ENCODE measurements at regions not wholly inside any gene's neighbourhood (a gene's known extent, or its start where the extent isn't known, plus 50 kb on each side); places are given as distances from the start of the nearest gene placed in this dataset.

GRCh38 chr1:60762176-60762575, 320.2 kb upstream of the NFIA start:
- Mint-ChIP-seq H3K4me1 (no peaks in the 10 kb centered on the region), H3K4me3 (no peak overlapping the region), H3K9me3 (peaks cover 0 to 4% (median 0%) of the 10 kb centered on the region in 11 donors), H3K36me3 (peaks cover 0 to 4% (median 0%) of the 10 kb centered on the region in 5 donors), H3K27me3 (peaks cover 0 to 18% (median 6%) of the 10 kb centered on the region in 5 donors), H3K27ac (no peak overlapping the region)
- Histone ChIP-seq H3K4me1 (ENCODE audit: control insufficient read depth in 2 of 2, insufficient read depth in 2 of 2, low read length in 2 of 2) (no peaks in the 10 kb centered on the region), H3K4me3 (ENCODE audit: low read length) (no peak overlapping the region), H3K27ac (ENCODE audit: low read depth, low read length) (no peak overlapping the region), H3K27me3 (ENCODE audit: control insufficient read depth in 2 of 2, insufficient read depth in 2 of 2, low read length in 2 of 2) (no peaks in the 10 kb centered on the region), H3K36me3 (ENCODE audit: control insufficient read depth in 2 of 3, insufficient read depth in 3 of 3, low read length in 3 of 3) (no peaks in the 10 kb centered on the region), H3K9me3 (ENCODE audit: control insufficient read depth in 2 of 3, low read length in 3 of 3) (no peaks in the 10 kb centered on the region)
- DNase-seq (no peak), ATAC-seq (no peak)
- ChIA-PET CTCF (no interaction called here), POLR2A (no interaction called here)
- intact Hi-C loops (cut with micrococcal nuclease), result loop anchor here in 1 of 2 donors (10.0 kb wide), 1 partner anchor 787 kb away; no protein-coding TSS in a partner anchor

- ATAC-seq, result no peak
- H3K27me3 ChIP-seq (ENCODE audit: control insufficient read depth in 2 of 2, insufficient read depth in 2 of 2, low read length in 2 of 2), result no peaks in the 10 kb centered on the region
- no peak overlapping the region for H3K4me3 Mint-ChIP-seq
- no peaks in the 10 kb centered on the region for H3K9me3 Mint-ChIP-seq
- H3K4me1 ChIP-seq (ENCODE audit: control insufficient read depth in 2 of 2, insufficient read depth in 2 of 2, low read length in 2 of 2), result no peaks in the 10 kb centered on the region
- no peaks in the 10 kb centered on the region for H3K36me3 ChIP-seq (ENCODE audit: control insufficient read depth in 2 of 3, insufficient read depth in 3 of 3, low read length in 3 of 3)
- DNase-seq, result no peak
- H3K36me3 Mint-ChIP-seq, result no peaks in the 10 kb centered on the region
- POLR2A ChIA-PET, result no interaction called here
- peaks cover 0 to 12% (median 3%) of the 10 kb centered on the region in 5 donors for H3K27me3 Mint-ChIP-seq
- no peak overlapping the region for H3K27ac Mint-ChIP-seq
- H3K4me1 Mint-ChIP-seq, result no peaks in the 10 kb centered on the region
- no peaks in the 10 kb centered on the region for H3K9me3 ChIP-seq (ENCODE audit: control insufficient read depth in 2 of 3, low read length in 3 of 3)
- H3K27ac ChIP-seq (ENCODE audit: low read depth, low read length), result no peak overlapping the region
- CTCF ChIA-PET, result no interaction called here
- intact Hi-C loops (cut with micrococcal nuclease), result no loop called here
- no peak overlapping the region for H3K4me3 ChIP-seq (ENCODE audit: low read length)
These were observed 323.1 kb upstream of the NFIA start for GRCh38 chr1:60759291-60759690.

DNA sequence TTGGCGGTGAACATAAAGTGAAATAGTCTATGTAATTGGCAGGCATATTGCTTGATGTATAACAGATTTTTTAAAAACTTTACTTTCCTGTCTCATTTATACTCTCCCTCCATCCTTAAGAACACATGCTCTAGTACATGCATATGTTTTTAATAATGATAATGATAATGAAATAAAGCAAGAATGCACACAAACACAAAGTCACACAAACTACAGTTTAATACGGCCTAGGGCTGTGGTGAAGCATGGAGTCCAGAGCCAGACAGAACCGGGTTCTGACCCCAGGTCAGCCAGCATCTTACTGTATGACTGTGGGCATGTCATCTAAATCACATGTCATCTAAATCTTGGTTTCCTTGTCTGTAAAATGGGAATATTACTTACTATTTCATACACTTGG, 324.9 kb upstream of the NFIA start:
- peaks cover 0 to 5% (median 0%) of the 10 kb centered on the region in 5 donors for H3K27me3 Mint-ChIP-seq
- CTCF ChIA-PET, result no interaction called here
- no peaks in the 10 kb centered on the region for H3K4me1 ChIP-seq (ENCODE audit: control insufficient read depth in 2 of 2, insufficient read depth in 2 of 2, low read length in 2 of 2)
- H3K27ac ChIP-seq (ENCODE audit: low read depth, low read length), result no peak overlapping the region
- ATAC-seq (no peak), DNase-seq (no peak)
- POLR2A ChIA-PET, result no interaction called here
- no peak overlapping the region for H3K4me3 ChIP-seq (ENCODE audit: low read length)
- H3K4me3 Mint-ChIP-seq, result no peak overlapping the region
- H3K27ac Mint-ChIP-seq, result no peak overlapping the region
- intact Hi-C loops (cut with micrococcal nuclease), result no loop called here
- H3K9me3 Mint-ChIP-seq, result no peaks in the 10 kb centered on the region
- no peaks in the 10 kb centered on the region for H3K36me3 Mint-ChIP-seq
- no peaks in the 10 kb centered on the region for H3K4me1 Mint-ChIP-seq
- no peaks in the 10 kb centered on the region for H3K27me3 ChIP-seq (ENCODE audit: control insufficient read depth in 2 of 2, insufficient read depth in 2 of 2, low read length in 2 of 2)
- H3K9me3 ChIP-seq (ENCODE audit: control insufficient read depth in 2 of 3, low read length in 3 of 3), result no peaks in the 10 kb centered on the region
- no peaks in the 10 kb centered on the region for H3K36me3 ChIP-seq (ENCODE audit: control insufficient read depth in 2 of 3, insufficient read depth in 3 of 3, low read length in 3 of 3)

DNA sequence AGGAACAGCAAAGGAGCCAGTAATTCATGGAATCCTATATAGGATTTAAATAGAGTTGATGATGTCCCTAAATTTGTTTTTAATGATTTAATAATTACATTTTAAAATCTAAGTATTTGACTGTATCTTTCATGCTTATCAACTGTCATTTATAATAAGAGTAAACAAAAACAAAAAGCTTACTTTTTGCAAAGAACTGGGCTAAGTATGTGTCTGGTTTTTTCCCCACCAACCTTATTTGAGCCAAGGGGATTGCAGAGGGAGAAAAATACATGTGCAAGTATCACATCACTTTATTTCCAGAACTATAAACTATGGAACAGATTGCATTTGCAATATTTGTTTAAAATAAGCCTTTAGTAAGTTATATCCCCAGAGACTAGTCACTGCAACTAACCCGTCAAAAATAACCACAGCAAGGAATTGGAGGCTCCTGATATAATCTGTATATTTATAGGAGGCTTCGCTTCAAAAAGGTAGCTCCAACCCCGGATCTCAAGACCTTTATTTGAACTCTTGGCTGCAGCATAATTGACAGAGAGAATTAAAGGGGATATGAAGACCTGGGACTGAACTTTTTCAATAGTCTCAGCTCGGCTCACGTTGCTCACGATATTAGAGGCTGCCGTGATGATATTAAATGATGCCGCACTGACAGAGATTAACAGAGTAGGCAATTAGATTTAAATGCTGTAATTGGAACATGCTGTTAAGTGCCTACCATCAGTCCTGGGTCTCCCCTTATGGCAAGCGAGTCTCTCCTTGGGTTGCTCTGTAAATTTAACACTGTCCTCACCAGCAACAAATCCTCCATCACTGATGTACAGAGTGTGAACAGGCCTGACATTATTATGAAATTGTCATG, 329.1 kb upstream of the NFIA start:
- intact Hi-C loops (cut with micrococcal nuclease), result no loop called here
- no peak overlapping the region for H3K4me3 ChIP-seq (ENCODE audit: low read length)
- Mint-ChIP-seq H3K27ac (no peak overlapping the region), H3K36me3 (no peaks in the 10 kb centered on the region), H3K4me1 (no peaks in the 10 kb centered on the region), H3K27me3 (peaks cover 0 to 10% (median 9%) of the 10 kb centered on the region in 5 donors), H3K4me3 (no peak overlapping the region), H3K9me3 (peaks cover 0 to 5% (median 0%) of the 10 kb centered on the region in 11 donors)
- ChIA-PET POLR2A (no interaction called here), CTCF (no interaction called here)
- no peaks in the 10 kb centered on the region for H3K27me3 ChIP-seq (ENCODE audit: control insufficient read depth in 2 of 2, insufficient read depth in 2 of 2, low read length in 2 of 2)
- no peaks in the 10 kb centered on the region for H3K4me1 ChIP-seq (ENCODE audit: control insufficient read depth in 2 of 2, insufficient read depth in 2 of 2, low read length in 2 of 2)
- ATAC-seq (no peak), DNase-seq (no peak)
- H3K36me3 ChIP-seq (ENCODE audit: control insufficient read depth in 2 of 3, insufficient read depth in 3 of 3, low read length in 3 of 3), result no peaks in the 10 kb centered on the region
- H3K27ac ChIP-seq (ENCODE audit: low read depth, low read length), result no peak overlapping the region
- no peaks in the 10 kb centered on the region for H3K9me3 ChIP-seq (ENCODE audit: control insufficient read depth in 2 of 3, low read length in 3 of 3)

- Histone ChIP-seq H3K9me3 (ENCODE audit: control insufficient read depth in 2 of 3, low read length in 3 of 3) (no peaks in the 10 kb centered on the region), H3K27ac (ENCODE audit: low read depth, low read length) (no peak overlapping the region), H3K27me3 (ENCODE audit: control insufficient read depth in 2 of 2, insufficient read depth in 2 of 2, low read length in 2 of 2) (no peaks in the 10 kb centered on the region), H3K4me1 (ENCODE audit: control insufficient read depth in 2 of 2, insufficient read depth in 2 of 2, low read length in 2 of 2) (no peaks in the 10 kb centered on the region), H3K36me3 (ENCODE audit: control insufficient read depth in 2 of 3, insufficient read depth in 3 of 3, low read length in 3 of 3) (no peaks in the 10 kb centered on the region), H3K4me3 (ENCODE audit: low read length) (no peak overlapping the region)
- Mint-ChIP-seq H3K36me3 (no peaks in the 10 kb centered on the region), H3K27ac (no peak overlapping the region), H3K4me1 (no peaks in the 10 kb centered on the region), H3K27me3 (peaks cover 0 to 10% (median 4%) of the 10 kb centered on the region in 5 donors), H3K9me3 (peaks cover 0 to 5% (median 0%) of the 10 kb centered on the region in 11 donors), H3K4me3 (no peak overlapping the region)
- DNase-seq, result no peak
- ChIA-PET POLR2A (interaction anchor here (0.6 kb wide), 1 partner anchor 9 kb away, joined by 5 read pairs; no protein-coding TSS in a partner anchor), CTCF (interaction anchor here (1.0 kb wide), 1 partner anchor 177 kb away, joined by 3 read pairs; no protein-coding TSS in a partner anchor)
- intact Hi-C loops (cut with micrococcal nuclease), result no loop called here
- ATAC-seq, result no peak
These were observed 331.1 kb upstream of the NFIA start for GRCh38 chr1:60751306-60751705.

GRCh38 chr1:60747353-60747752, 335.0 kb upstream of the NFIA start:
- peaks cover 0 to 10% (median 4%) of the 10 kb centered on the region in 5 donors for H3K27me3 Mint-ChIP-seq
- H3K4me1 Mint-ChIP-seq, result no peaks in the 10 kb centered on the region
- Histone ChIP-seq H3K27ac (ENCODE audit: low read depth, low read length) (no peak overlapping the region), H3K4me3 (ENCODE audit: low read length) (no peak overlapping the region), H3K36me3 (ENCODE audit: control insufficient read depth in 2 of 3, insufficient read depth in 3 of 3, low read length in 3 of 3) (no peaks in the 10 kb centered on the region), H3K4me1 (ENCODE audit: control insufficient read depth in 2 of 2, insufficient read depth in 2 of 2, low read length in 2 of 2) (no peaks in the 10 kb centered on the region), H3K27me3 (ENCODE audit: control insufficient read depth in 2 of 2, insufficient read depth in 2 of 2, low read length in 2 of 2) (no peaks in the 10 kb centered on the region), H3K9me3 (ENCODE audit: control insufficient read depth in 2 of 3, low read length in 3 of 3) (no peaks in the 10 kb centered on the region)
- POLR2A ChIA-PET, result no interaction called here
- H3K9me3 Mint-ChIP-seq, result peaks cover 0 to 6% (median 0%) of the 10 kb centered on the region in 11 donors
- ATAC-seq (no peak), DNase-seq (no peak)
- no peak overlapping the region for H3K4me3 Mint-ChIP-seq
- CTCF ChIA-PET, result no interaction called here
- H3K36me3 Mint-ChIP-seq, result no peaks in the 10 kb centered on the region
- H3K27ac Mint-ChIP-seq, result no peak overlapping the region
- intact Hi-C loops (cut with micrococcal nuclease), result no loop called here

GRCh38 chr1:60746278-60746791, 336.0 kb upstream of the NFIA start:
- Mint-ChIP-seq H3K27ac (no peak overlapping the region), H3K9me3 (peaks cover 0 to 6% (median 0%) of the 10 kb centered on the region in 11 donors), H3K4me3 (no peak overlapping the region), H3K36me3 (no peaks in the 10 kb centered on the region), H3K27me3 (peaks cover 0 to 10% (median 4%) of the 10 kb centered on the region in 5 donors), H3K4me1 (no peaks in the 10 kb centered on the region)
- CTCF ChIA-PET, result no interaction called here
- no peak overlapping the region for H3K4me3 ChIP-seq (ENCODE audit: low read length)
- ATAC-seq, result no peak
- DNase-seq, result no peak
- H3K9me3 ChIP-seq (ENCODE audit: control insufficient read depth in 2 of 3, low read length in 3 of 3), result no peaks in the 10 kb centered on the region
- no peaks in the 10 kb centered on the region for H3K27me3 ChIP-seq (ENCODE audit: control insufficient read depth in 2 of 2, insufficient read depth in 2 of 2, low read length in 2 of 2)
- intact Hi-C loops (cut with micrococcal nuclease), result no loop called here
- no peak overlapping the region for H3K27ac ChIP-seq (ENCODE audit: low read depth, low read length)
- no peaks in the 10 kb centered on the region for H3K36me3 ChIP-seq (ENCODE audit: control insufficient read depth in 2 of 3, insufficient read depth in 3 of 3, low read length in 3 of 3)
- POLR2A ChIA-PET, result no interaction called here
- no peaks in the 10 kb centered on the region for H3K4me1 ChIP-seq (ENCODE audit: control insufficient read depth in 2 of 2, insufficient read depth in 2 of 2, low read length in 2 of 2)
